Thyroid gland (tissue), 4 donors: ENCODE measurements at regions not wholly inside any gene's neighbourhood (a gene's known extent, or its start where the extent isn't known, plus 50 kb on each side); places are given as distances from the start of the nearest gene placed in this dataset.

ENCODE experiments used
- POLR2A ChIP-seq, 2 donors: fragments of 450-650 bp; IDR thresholded peaks; one replicate each; pipeline ENCODE4 v1.6.1; 2017; ENCODE audit warnings: antibody characterized with exemption in 2 of 2, mild to moderate bottlenecking in 2 of 2, moderate library complexity in 1 of 2
- TF ChIP-seq, protein P1 (sequence below), 6 experiments: fragments of 200-600 bp in 3 of 6; fragments of 450-650 bp in 3 of 6; sonication (generic) in 3 of 6; IDR thresholded peaks; one replicate each; pipeline ENCODE4 v1.5.1; 2016 to 2019; ENCODE audit warnings: antibody characterized with exemption in 6 of 6, mild to moderate bottlenecking in 2 of 6, inconsistent platforms in 1 of 6, moderate library complexity in 1 of 6

- no peak for TF ChIP-seq POLR2A (IDR thresholded peaks at IDR 0.05)
- TF ChIP-seq, protein P1, sequence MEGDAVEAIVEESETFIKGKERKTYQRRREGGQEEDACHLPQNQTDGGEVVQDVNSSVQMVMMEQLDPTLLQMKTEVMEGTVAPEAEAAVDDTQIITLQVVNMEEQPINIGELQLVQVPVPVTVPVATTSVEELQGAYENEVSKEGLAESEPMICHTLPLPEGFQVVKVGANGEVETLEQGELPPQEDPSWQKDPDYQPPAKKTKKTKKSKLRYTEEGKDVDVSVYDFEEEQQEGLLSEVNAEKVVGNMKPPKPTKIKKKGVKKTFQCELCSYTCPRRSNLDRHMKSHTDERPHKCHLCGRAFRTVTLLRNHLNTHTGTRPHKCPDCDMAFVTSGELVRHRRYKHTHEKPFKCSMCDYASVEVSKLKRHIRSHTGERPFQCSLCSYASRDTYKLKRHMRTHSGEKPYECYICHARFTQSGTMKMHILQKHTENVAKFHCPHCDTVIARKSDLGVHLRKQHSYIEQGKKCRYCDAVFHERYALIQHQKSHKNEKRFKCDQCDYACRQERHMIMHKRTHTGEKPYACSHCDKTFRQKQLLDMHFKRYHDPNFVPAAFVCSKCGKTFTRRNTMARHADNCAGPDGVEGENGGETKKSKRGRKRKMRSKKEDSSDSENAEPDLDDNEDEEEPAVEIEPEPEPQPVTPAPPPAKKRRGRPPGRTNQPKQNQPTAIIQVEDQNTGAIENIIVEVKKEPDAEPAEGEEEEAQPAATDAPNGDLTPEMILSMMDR (IDR thresholded peaks at IDR 0.05): no peak
These were observed 486.5 kb downstream of the ARAP2 start for GRCh38 chr4:35757836-35758235.
